Dendritic cell treated with granulocyte-macrophage colony-stimulating factor and Interleukin-4, amounts not matched to agents 40 ng/mL and 50 ng/mL, for 4 days (primary cell): ENCODE measurements at regions not wholly inside any gene's neighbourhood (a gene's known extent, or its start where the extent isn't known, plus 50 kb on each side); places are given as distances from the start of the nearest gene placed in this dataset.

Source experiments
- H3K27ac Mint-ChIP-seq: one replicate; pipeline ENCODE4 v1.8.0; 2022; ENCODE audit warnings: mild to moderate bottlenecking, mixed read lengths
- H3K27me3 Mint-ChIP-seq: one replicate; pipeline ENCODE4 v1.8.0; 2022; ENCODE audit warnings: mild to moderate bottlenecking, mixed read lengths
- H3K36me3 Mint-ChIP-seq: one replicate; pipeline ENCODE4 v1.8.0; 2022; ENCODE audit warnings: low read depth, mixed read lengths
- H3K4me1 Mint-ChIP-seq: one replicate; pipeline ENCODE4 v1.8.0; 2022; ENCODE audit warnings: low read depth, mixed read lengths
- H3K4me3 Mint-ChIP-seq: one replicate; pipeline ENCODE4 v1.8.0; 2022; ENCODE audit warnings: mild to moderate bottlenecking, moderate library complexity, mixed read lengths
- H3K9me3 Mint-ChIP-seq: one replicate; pipeline ENCODE4 v1.8.0; 2022; ENCODE audit warnings: mixed read lengths
- intact Hi-C: fragments of 100-400 bp; cut with micrococcal nuclease; formaldehyde crosslinking; loops from one replicate; pipeline ENCODE4 v1.15.0; 2022

GRCh38 chr7:86926732-86927131, 132.7 kb downstream of the ELAPOR2 start:
- H3K9me3 Mint-ChIP-seq: peaks cover 11% of the 10 kb centered on the region
- no peak overlapping the region for H3K27ac Mint-ChIP-seq
- no peaks in the 10 kb centered on the region for H3K27me3 Mint-ChIP-seq
- H3K36me3 Mint-ChIP-seq: no peaks in the 10 kb centered on the region
- no peak overlapping the region for H3K4me3 Mint-ChIP-seq
- H3K4me1 Mint-ChIP-seq: peaks cover 9% of the 10 kb centered on the region
- intact Hi-C loops: no loop called here

GRCh38 chr7:86925221-86925620, 134.2 kb downstream of the ELAPOR2 start:
- Mint-ChIP-seq H3K27ac (no peak overlapping the region), H3K9me3 (peaks cover 11% of the 10 kb centered on the region), H3K4me1 (peaks cover 9% of the 10 kb centered on the region), H3K36me3 (no peaks in the 10 kb centered on the region), H3K27me3 (no peaks in the 10 kb centered on the region), H3K4me3 (no peak overlapping the region)
- intact Hi-C loops: no loop called here

- Mint-ChIP-seq H3K36me3 (no peaks in the 10 kb centered on the region), H3K27ac (no peak overlapping the region), H3K4me1 (no peaks in the 10 kb centered on the region), H3K27me3 (no peaks in the 10 kb centered on the region), H3K9me3 (no peaks in the 10 kb centered on the region), H3K4me3 (no peak overlapping the region)
- intact Hi-C loops: no loop called here
These were observed 135.9 kb downstream of the ELAPOR2 start for GRCh38 chr7:86923527-86923926.

GRCh38 chr7:86920154-86920553, 139.3 kb downstream of the ELAPOR2 start:
- Mint-ChIP-seq H3K9me3 (no peaks in the 10 kb centered on the region), H3K27ac (no peak overlapping the region), H3K36me3 (no peaks in the 10 kb centered on the region), H3K4me1 (no peaks in the 10 kb centered on the region), H3K4me3 (no peak overlapping the region), H3K27me3 (no peaks in the 10 kb centered on the region)
- intact Hi-C loops: no loop called here

- Mint-ChIP-seq H3K9me3 (no peaks in the 10 kb centered on the region), H3K27ac (no peak overlapping the region), H3K27me3 (no peaks in the 10 kb centered on the region), H3K4me3 (no peak overlapping the region), H3K4me1 (no peaks in the 10 kb centered on the region), H3K36me3 (no peaks in the 10 kb centered on the region)
- intact Hi-C loops: no loop called here
These were observed 141.2 kb downstream of the ELAPOR2 start for GRCh38 chr7:86918245-86918644.

GRCh38 chr7:86916277-86916825, 143.1 kb downstream of the ELAPOR2 start:
- no peaks in the 10 kb centered on the region for H3K9me3 Mint-ChIP-seq
- no peak overlapping the region for H3K27ac Mint-ChIP-seq
- peaks cover 2% of the 10 kb centered on the region for H3K27me3 Mint-ChIP-seq
- intact Hi-C loops: no loop called here
- no peaks in the 10 kb centered on the region for H3K36me3 Mint-ChIP-seq
- no peak overlapping the region for H3K4me3 Mint-ChIP-seq
- H3K4me1 Mint-ChIP-seq: no peaks in the 10 kb centered on the region

GRCh38 chr7:86914551-86914950, 144.9 kb downstream of the ELAPOR2 start:
- H3K27me3 Mint-ChIP-seq: peaks cover 2% of the 10 kb centered on the region
- no peaks in the 10 kb centered on the region for H3K4me1 Mint-ChIP-seq
- H3K9me3 Mint-ChIP-seq: no peaks in the 10 kb centered on the region
- no peak overlapping the region for H3K27ac Mint-ChIP-seq
- H3K4me3 Mint-ChIP-seq: no peak overlapping the region
- intact Hi-C loops: no loop called here
- H3K36me3 Mint-ChIP-seq: no peaks in the 10 kb centered on the region
